GM12865 (cell line): ENCODE measurements at regions not wholly inside any gene's neighbourhood (a gene's known extent, or its start where the extent isn't known, plus 50 kb on each side); places are given as distances from the start of the nearest gene placed in this dataset.

Experiments used
- DNase-seq: peaks from one replicate; pipeline ENCODE4 v3.0.0; 2010; ENCODE audit warnings: low read depth
- H3K4me3 ChIP-seq: 2 replicates; pipeline ENCODE4 v1.5.1; 2011; ENCODE audit warnings: mild to moderate bottlenecking, low read depth, low read length, control low read depth
- CTCF ChIP-seq: IDR thresholded peaks from 2 replicates; pipeline ENCODE4 v1.5.1; 2011; ENCODE audit warnings: low read length, control low read depth, low read depth, inconsistent platforms; ENCODE audit not compliant: insufficient read depth; ENCODE audit errors: missing control alignments

GRCh38 chrX:109928596-109929335 lies 74.1 kb upstream of the TMEM164 start:
- DNase-seq, result no peak
- no peak for TF ChIP-seq CTCF
- H3K4me3 ChIP-seq, result no peak overlapping the region

DNA sequence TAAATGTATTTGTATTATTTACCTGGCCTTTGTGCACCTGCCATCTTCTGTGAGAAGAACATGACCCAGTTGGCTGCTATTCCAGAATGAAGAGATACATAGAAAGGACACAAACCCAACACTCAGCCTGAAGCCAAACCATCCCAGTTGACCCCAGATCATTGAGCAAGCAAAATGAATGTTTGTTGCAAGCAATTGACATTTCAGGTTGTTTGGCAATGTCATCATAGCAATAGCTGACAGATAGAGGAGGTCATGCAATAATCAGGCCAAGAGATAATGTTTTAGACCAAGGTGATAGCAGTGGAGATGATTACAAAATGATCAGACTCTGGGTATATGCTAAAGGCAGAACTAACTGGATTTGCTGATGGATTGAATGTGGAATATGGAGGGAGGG lies 71.2 kb upstream of the TMEM164 start:
- DNase-seq, result no peak
- no peak for TF ChIP-seq CTCF
- H3K4me3 ChIP-seq, result no peak overlapping the region

GRCh38 chrX:109934434-109934833 lies 68.5 kb upstream of the TMEM164 start:
- DNase-seq, result no peak
- no peak for TF ChIP-seq CTCF
- H3K4me3 ChIP-seq, result no peak overlapping the region

- no peak for DNase-seq
- TF ChIP-seq CTCF, result no peak
These were observed 68.0 kb upstream of the TMEM164 start for GRCh38 chrX:109934935-109935334.

DNA sequence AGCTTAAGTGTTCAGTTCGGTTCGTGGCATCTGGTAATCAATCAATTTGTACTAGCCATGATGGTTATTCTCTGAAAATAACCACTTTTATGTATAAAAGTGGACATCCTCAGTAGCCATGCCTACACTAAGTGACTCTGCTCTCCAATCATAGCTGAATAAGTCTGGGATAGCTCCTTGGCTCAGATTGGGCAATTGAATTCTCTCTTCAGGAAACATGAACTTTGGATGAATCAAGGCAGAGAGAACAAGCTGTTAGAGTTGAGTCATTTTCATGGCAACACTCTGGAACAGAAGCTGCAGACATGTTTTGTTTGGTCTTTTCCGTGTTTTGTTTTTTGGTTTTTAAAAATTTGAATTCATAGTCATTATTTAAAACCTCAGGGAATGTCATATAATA lies 66.8 kb upstream of the TMEM164 start:
- DNase-seq, result no peak

More at GRCh38 chrX:109934935-109935334, 68.0 kb upstream of the TMEM164 start:
- no peak overlapping the region for H3K4me3 ChIP-seq

DNA sequence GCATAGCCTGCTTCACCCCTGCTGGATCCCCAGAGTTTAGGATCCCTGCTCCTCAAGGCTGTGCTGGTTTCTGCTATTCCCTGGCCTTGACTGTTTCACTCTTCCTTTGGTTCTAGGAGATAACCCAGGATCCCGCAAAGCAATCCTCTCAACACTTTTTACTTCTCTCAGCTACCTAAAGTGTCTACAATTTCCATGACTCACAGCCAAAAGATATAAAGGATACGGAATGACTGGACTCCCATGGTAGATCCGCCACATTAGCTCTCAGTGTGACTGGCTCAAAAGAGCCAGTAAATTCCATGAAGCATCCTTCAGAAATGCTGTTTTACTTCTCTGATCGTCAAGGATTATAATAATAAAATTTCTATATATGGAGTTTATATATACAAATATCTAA lies 66.3 kb upstream of the TMEM164 start:
- no peak overlapping the region for H3K4me3 ChIP-seq
- no peak for DNase-seq
- no peak for TF ChIP-seq CTCF

More for the DNA sequence above, 66.8 kb upstream of the TMEM164 start:
- H3K4me3 ChIP-seq, result no peak overlapping the region
- no peak for TF ChIP-seq CTCF

GRCh38 chrX:109939498-109939897 lies 63.4 kb upstream of the TMEM164 start:
- DNase-seq, result no peak
- H3K4me3 ChIP-seq, result no peak overlapping the region
- no peak for TF ChIP-seq CTCF
